Ovary (tissue), 3 donors: ENCODE measurements at regions not wholly inside any gene's neighbourhood (a gene's known extent, or its start where the extent isn't known, plus 50 kb on each side); places are given as distances from the start of the nearest gene placed in this dataset.

Experiments
- CTCF ChIP-seq, 3 donors: fragments of 450-650 bp in 2 of 3; fragments of 200-600 bp in 1 of 3; IDR thresholded peaks; one replicate each; pipeline versions ENCODE4 v1.5.1 to v1.8.0; 2016 to 2022; ENCODE audit warnings: antibody characterized with exemption in 3 of 3, mild to moderate bottlenecking in 1 of 3
- EP300 ChIP-seq: sonication (generic); formaldehyde crosslinking; IDR thresholded peaks from one replicate; pipeline ENCODE4 v1.6.1; 2017; ENCODE audit warnings: antibody characterized with exemption
- POLR2A ChIP-seq: fragments of 450-650 bp; IDR thresholded peaks from one replicate; pipeline ENCODE4 v1.6.1; 2017; ENCODE audit warnings: antibody characterized with exemption, mild to moderate bottlenecking, moderate library complexity
- donor health status: DM: no; HTN: no; CAD: no.

- TF ChIP-seq POLR2A, result no peak
- no peak for TF ChIP-seq CTCF (IDR thresholded peaks at IDR 0.05)
- TF ChIP-seq EP300, result no peak
Measured at GRCh38 chr6:40719671-40720374, 132.7 kb upstream of the LRFN2 start.
